22Rv1 (cell line): ENCODE measurements at regions not wholly inside any gene's neighbourhood (a gene's known extent, or its start where the extent isn't known, plus 50 kb on each side); places are given as distances from the start of the nearest gene placed in this dataset.

Source experiments
- ZFX ChIP-seq: fragments of 450-650 bp; IDR thresholded peaks from 2 replicates; pipeline ENCODE4 v1.6.1; 2017; ENCODE audit warnings: antibody characterized with exemption, borderline replicate concordance
- TF ChIP-seq, protein P1 (sequence below): fragments of 450-650 bp; IDR thresholded peaks from 2 replicates; pipeline ENCODE4 v1.5.1; 2017; ENCODE audit warnings: mild to moderate bottlenecking

DNA sequence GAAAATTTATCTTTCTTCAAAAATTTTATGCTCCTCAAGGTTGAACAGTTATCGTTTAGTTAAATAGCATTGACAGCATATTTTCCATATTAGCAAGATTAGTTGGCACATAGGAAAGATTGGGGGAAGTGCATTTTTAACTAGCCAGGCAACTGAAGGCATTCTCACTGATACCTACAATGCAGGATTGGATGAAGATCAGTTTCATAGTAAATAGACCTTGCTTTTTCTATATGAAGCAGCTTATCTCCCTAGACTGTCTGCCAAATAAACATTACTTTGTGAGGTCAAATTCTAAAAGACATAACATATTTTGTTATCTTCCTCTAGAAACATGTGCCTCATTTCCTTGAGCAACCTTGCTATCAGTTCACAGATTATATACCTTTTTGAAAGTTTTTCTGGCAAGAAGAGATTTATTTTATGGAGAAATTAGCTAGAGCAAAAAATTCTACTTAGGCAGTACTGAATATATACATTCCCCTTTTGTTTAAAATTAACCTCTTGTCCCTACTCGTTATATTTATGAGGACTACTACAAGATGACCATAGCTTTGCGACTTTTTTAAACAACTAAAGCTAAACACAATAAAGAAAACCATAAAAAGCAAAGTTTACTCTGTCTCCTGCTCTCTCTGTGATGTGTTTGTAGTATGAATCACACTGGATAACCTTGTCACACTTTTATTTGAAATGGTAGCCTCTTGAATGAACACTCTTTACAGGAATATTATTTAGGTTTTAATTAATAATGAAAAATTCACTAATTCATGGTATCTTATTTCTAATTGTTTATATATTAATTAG, 654.9 kb upstream of the TBL1XR1 start:
- TF ChIP-seq, protein P1, sequence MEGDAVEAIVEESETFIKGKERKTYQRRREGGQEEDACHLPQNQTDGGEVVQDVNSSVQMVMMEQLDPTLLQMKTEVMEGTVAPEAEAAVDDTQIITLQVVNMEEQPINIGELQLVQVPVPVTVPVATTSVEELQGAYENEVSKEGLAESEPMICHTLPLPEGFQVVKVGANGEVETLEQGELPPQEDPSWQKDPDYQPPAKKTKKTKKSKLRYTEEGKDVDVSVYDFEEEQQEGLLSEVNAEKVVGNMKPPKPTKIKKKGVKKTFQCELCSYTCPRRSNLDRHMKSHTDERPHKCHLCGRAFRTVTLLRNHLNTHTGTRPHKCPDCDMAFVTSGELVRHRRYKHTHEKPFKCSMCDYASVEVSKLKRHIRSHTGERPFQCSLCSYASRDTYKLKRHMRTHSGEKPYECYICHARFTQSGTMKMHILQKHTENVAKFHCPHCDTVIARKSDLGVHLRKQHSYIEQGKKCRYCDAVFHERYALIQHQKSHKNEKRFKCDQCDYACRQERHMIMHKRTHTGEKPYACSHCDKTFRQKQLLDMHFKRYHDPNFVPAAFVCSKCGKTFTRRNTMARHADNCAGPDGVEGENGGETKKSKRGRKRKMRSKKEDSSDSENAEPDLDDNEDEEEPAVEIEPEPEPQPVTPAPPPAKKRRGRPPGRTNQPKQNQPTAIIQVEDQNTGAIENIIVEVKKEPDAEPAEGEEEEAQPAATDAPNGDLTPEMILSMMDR, result no peak
- TF ChIP-seq ZFX, result no peak
